ENCODE measurements at regions not wholly inside any gene's neighbourhood (a gene's known extent, or its start where the extent isn't known, plus 50 kb on each side); places are given as distances from the start of the nearest gene placed in this dataset.

DNA sequence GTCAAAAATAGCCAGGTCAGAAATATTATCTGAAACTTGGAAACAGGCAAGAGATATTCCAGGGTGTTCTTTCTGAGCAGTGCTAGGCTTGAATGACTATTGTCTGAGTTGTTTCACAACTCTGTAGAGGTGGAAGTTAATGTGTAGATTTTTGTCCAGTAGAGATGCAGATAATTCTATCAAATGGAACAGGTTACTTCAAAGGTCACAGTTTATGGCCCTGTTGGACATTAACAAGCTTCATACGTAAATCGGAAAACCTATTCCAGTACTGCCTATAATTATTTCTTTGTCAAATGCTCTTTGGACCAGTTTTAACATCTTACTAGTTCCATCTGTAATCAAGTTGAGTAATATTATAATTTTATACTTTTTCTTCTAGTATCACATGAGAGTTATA is 1639.4 kb upstream of the TENM3 start:
- WGBS, 2 donors, result 93 to 97% methylated on average over 2 of the region's 2 CpGs
- ATAC-seq (ENCODE audit: insufficient read depth, low FRiP score) (no peak), DNase-seq (no peak)
- TF ChIP-seq, protein P1, sequence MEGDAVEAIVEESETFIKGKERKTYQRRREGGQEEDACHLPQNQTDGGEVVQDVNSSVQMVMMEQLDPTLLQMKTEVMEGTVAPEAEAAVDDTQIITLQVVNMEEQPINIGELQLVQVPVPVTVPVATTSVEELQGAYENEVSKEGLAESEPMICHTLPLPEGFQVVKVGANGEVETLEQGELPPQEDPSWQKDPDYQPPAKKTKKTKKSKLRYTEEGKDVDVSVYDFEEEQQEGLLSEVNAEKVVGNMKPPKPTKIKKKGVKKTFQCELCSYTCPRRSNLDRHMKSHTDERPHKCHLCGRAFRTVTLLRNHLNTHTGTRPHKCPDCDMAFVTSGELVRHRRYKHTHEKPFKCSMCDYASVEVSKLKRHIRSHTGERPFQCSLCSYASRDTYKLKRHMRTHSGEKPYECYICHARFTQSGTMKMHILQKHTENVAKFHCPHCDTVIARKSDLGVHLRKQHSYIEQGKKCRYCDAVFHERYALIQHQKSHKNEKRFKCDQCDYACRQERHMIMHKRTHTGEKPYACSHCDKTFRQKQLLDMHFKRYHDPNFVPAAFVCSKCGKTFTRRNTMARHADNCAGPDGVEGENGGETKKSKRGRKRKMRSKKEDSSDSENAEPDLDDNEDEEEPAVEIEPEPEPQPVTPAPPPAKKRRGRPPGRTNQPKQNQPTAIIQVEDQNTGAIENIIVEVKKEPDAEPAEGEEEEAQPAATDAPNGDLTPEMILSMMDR (IDR thresholded peaks at IDR 0.05; ENCODE audit: control extremely low read depth, extremely low read depth), result no peak
- Histone ChIP-seq H3K27me3 (ENCODE audit: control insufficient read depth in 3 of 3, insufficient read depth in 3 of 3, low read length in 2 of 3) (no peaks in the 10 kb centered on the region), H3K4me1 (ENCODE audit: control insufficient read depth in 5 of 5, insufficient read depth in 5 of 5, low read length in 5 of 5) (no peaks in the 10 kb centered on the region), H3K27ac (ENCODE audit: low read depth in 1 of 2, low read length in 1 of 2) (no peak overlapping the region), H3K9me3 (ENCODE audit: control insufficient read depth in 4 of 4, insufficient read depth in 3 of 4, low read length in 3 of 4) (no peaks in the 10 kb centered on the region), H3K4me3 (no peak overlapping the region), H3K9ac (ENCODE audit: insufficient read depth in 1 of 2, low read length in 2 of 2) (no peak overlapping the region), H3K36me3 (ENCODE audit: control insufficient read depth in 4 of 4, insufficient read depth in 4 of 4, low read length in 4 of 4) (no peaks in the 10 kb centered on the region)

DNA sequence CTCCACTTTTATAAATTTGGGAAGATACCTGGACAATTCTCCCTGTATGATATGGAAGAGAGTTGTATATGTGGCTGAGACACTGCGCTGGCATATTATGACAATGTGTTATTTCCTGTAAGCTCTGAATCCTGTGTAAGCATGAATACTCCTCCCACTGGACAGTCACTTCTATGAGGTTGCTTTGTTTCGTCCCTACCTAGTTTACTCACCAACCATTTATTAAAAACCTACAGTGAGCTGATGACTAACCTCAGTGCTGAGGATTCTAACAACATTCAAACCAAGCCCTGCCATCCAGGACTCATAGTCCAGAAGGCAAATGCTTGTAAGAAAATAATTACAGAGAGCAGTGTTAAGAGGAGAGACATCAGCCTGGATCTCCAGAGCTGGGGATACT is 1632.9 kb upstream of the TENM3 start:
- Histone ChIP-seq H3K27ac (ENCODE audit: low read depth in 1 of 2, low read length in 1 of 2) (no peak overlapping the region), H3K4me3 (no peak overlapping the region), H3K36me3 (ENCODE audit: control insufficient read depth in 4 of 4, insufficient read depth in 4 of 4, low read length in 4 of 4) (no peaks in the 10 kb centered on the region), H3K9me3 (ENCODE audit: control insufficient read depth in 4 of 4, insufficient read depth in 3 of 4, low read length in 3 of 4) (no peaks in the 10 kb centered on the region), H3K4me1 (ENCODE audit: control insufficient read depth in 5 of 5, insufficient read depth in 5 of 5, low read length in 5 of 5) (no peaks in the 10 kb centered on the region), H3K9ac (ENCODE audit: insufficient read depth in 1 of 2, low read length in 2 of 2) (no peak overlapping the region), H3K27me3 (ENCODE audit: control insufficient read depth in 3 of 3, insufficient read depth in 3 of 3, low read length in 2 of 3) (no peaks in the 10 kb centered on the region)
- WGBS, 2 donors, result 68 to 73% methylated on average over 2 of the region's 2 CpGs
- no peak for DNase-seq
- TF ChIP-seq, protein P1 (IDR thresholded peaks at IDR 0.05; ENCODE audit: control extremely low read depth, extremely low read depth), result no peak
- ATAC-seq (ENCODE audit: insufficient read depth, low FRiP score), result no peak

DNA sequence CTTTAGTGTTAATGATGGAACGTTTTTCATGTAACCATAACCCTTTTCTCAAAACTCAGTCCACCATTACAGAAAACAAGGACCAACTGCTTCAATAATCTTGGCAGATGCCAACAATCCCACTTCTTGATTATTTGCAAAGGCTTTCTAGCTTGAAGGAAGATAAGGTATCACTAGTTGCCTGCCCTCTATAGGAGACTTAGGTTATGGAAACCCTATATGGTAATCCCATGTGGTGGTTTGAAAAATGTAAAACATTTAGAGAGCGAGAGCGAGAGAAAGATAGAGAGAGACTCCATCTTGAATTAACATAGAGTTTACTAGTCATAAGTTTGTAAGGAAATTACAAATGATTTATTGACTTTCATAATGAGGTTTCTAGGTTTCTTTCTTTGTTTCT is 1627.5 kb upstream of the TENM3 start:
- 77 to 89% methylated on average over 3 of the region's 3 CpGs for WGBS, 2 donors
- no peak overlapping the region for H3K27ac ChIP-seq (ENCODE audit: low read depth in 1 of 2, low read length in 1 of 2)
- H3K4me3 ChIP-seq, result no peak overlapping the region
- no peaks in the 10 kb centered on the region for H3K4me1 ChIP-seq (ENCODE audit: control insufficient read depth in 5 of 5, insufficient read depth in 5 of 5, low read length in 5 of 5)
- no peaks in the 10 kb centered on the region for H3K9me3 ChIP-seq (ENCODE audit: control insufficient read depth in 4 of 4, insufficient read depth in 3 of 4, low read length in 3 of 4)
- no peaks in the 10 kb centered on the region for H3K27me3 ChIP-seq (ENCODE audit: control insufficient read depth in 3 of 3, insufficient read depth in 3 of 3, low read length in 2 of 3)
- TF ChIP-seq, protein P1 (IDR thresholded peaks at IDR 0.05; ENCODE audit: control extremely low read depth, extremely low read depth), result no peak
- DNase-seq (no peak), ATAC-seq (ENCODE audit: insufficient read depth, low FRiP score) (no peak)
- no peaks in the 10 kb centered on the region for H3K36me3 ChIP-seq (ENCODE audit: control insufficient read depth in 4 of 4, insufficient read depth in 4 of 4, low read length in 4 of 4)
- no peak overlapping the region for H3K9ac ChIP-seq (ENCODE audit: insufficient read depth in 1 of 2, low read length in 2 of 2)

DNA sequence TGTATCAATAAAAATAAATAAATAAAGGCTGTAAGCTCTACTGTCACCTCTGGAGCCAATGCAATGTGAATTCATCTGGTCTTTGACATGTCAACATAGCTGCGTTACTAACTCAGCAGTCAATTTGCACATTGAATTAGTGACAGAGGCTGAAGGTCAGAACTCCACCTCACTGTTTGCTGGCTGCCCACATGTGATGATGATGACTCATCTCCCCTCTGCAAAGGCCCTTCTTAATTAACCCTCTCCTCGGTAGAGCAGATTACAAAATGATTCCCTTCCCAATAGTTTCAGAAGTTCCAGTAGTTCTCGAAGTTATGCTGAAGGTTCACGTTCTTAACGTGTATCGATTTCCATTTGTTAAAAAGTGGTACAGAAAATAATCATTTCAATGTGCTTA is 1626.0 kb upstream of the TENM3 start:
- H3K27me3 ChIP-seq (ENCODE audit: control insufficient read depth in 3 of 3, insufficient read depth in 3 of 3, low read length in 2 of 3), result no peaks in the 10 kb centered on the region
- H3K4me1 ChIP-seq (ENCODE audit: control insufficient read depth in 5 of 5, insufficient read depth in 5 of 5, low read length in 5 of 5), result no peaks in the 10 kb centered on the region
- H3K9me3 ChIP-seq (ENCODE audit: control insufficient read depth in 4 of 4, insufficient read depth in 3 of 4, low read length in 3 of 4), result no peaks in the 10 kb centered on the region
- no peak overlapping the region for H3K4me3 ChIP-seq
- no peak overlapping the region for H3K27ac ChIP-seq (ENCODE audit: low read depth in 1 of 2, low read length in 1 of 2)
- no peaks in the 10 kb centered on the region for H3K36me3 ChIP-seq (ENCODE audit: control insufficient read depth in 4 of 4, insufficient read depth in 4 of 4, low read length in 4 of 4)
- DNase-seq (no peak), ATAC-seq (ENCODE audit: insufficient read depth, low FRiP score) (no peak)
- TF ChIP-seq, protein P1 (IDR thresholded peaks at IDR 0.05; ENCODE audit: control extremely low read depth, extremely low read depth), result no peak
- no peak overlapping the region for H3K9ac ChIP-seq (ENCODE audit: insufficient read depth in 1 of 2, low read length in 2 of 2)
- WGBS, 2 donors, result 78 to 81% methylated on average over 6 of the region's 6 CpGs
